Thyroid gland (tissue), 4 donors: ENCODE measurements at regions not wholly inside any gene's neighbourhood (a gene's known extent, or its start where the extent isn't known, plus 50 kb on each side); places are given as distances from the start of the nearest gene placed in this dataset.

Source experiments
- CTCF ChIP-seq, 6 experiments: fragments of 200-600 bp in 3 of 6; fragments of 450-650 bp in 3 of 6; sonication (generic) in 3 of 6; IDR thresholded peaks; one replicate each; pipeline ENCODE4 v1.5.1; 2016 to 2019; ENCODE audit warnings: antibody characterized with exemption in 6 of 6, mild to moderate bottlenecking in 2 of 6, inconsistent platforms in 1 of 6, moderate library complexity in 1 of 6
- POLR2A ChIP-seq, 2 donors: fragments of 450-650 bp; IDR thresholded peaks; one replicate each; pipeline ENCODE4 v1.6.1; 2017; ENCODE audit warnings: antibody characterized with exemption in 2 of 2, mild to moderate bottlenecking in 2 of 2, moderate library complexity in 1 of 2

DNA sequence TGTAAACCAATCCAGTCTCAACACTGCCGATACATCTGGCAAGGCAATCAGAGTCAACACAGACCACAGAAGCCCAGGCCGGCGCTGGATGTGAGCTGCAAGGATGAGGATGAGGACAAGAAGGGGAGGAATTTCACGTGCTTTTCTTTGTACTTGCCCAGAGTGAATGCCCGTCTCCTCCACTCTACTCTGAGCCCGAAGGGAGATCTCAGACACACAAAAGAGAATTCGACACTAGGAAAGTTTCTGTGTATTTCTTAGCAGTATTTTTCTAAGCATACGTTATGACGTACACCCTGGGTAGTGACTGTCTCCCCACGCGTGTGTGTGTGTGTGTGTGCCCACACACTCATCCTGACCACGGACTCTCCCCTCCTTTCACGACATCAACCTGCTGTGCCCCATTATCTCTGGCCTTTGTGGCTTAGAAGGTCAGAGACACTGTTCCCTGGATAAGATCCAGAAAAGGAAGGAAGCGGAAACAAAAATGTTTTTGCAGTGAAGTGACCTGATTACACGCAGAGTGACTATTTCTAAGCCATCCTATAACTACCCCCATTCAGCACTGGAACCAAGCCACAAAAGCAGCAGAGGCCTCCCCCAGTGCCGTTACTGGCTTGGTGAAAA lies 227.3 kb upstream of the DAPK1 start:
- TF ChIP-seq CTCF (IDR thresholded peaks at IDR 0.05) (no peak), POLR2A (IDR thresholded peaks at IDR 0.05) (no peak)
